Endothelial cell of umbilical vein (primary cell): ENCODE measurements at regions not wholly inside any gene's neighbourhood (a gene's known extent, or its start where the extent isn't known, plus 50 kb on each side); places are given as distances from the start of the nearest gene placed in this dataset.

Experiments
- CTCF ChIP-seq, 2 donors: IDR thresholded peaks; 1 replicate in 1 of 2; 2 replicates in 1 of 2; pipeline ENCODE4 v1.5.1; 2011; ENCODE audit warnings: low read length in 2 of 2, mild to moderate bottlenecking in 2 of 2, moderate library complexity in 2 of 2, control low read depth in 1 of 2, inconsistent platforms in 1 of 2, low read depth in 1 of 2; ENCODE audit not compliant: insufficient read depth in 1 of 2; ENCODE audit errors: extremely low read depth in 1 of 2
- EZH2 ChIP-seq: IDR thresholded peaks from 2 replicates; pipeline ENCODE4 v1.6.1; 2012; ENCODE audit warnings: borderline replicate concordance, low read depth, mild to moderate bottlenecking, moderate library complexity, low read length, inconsistent platforms; ENCODE audit not compliant: severe bottlenecking
- JUN ChIP-seq: IDR thresholded peaks from 2 replicates; pipeline ENCODE4 v1.6.1; 2011; ENCODE audit warnings: borderline replicate concordance, low read depth; ENCODE audit not compliant: insufficient read length, insufficient read depth
- MAX ChIP-seq: IDR thresholded peaks from 2 replicates; pipeline ENCODE4 v1.6.1; 2011; ENCODE audit not compliant: insufficient read depth, insufficient read length
- MYC ChIP-seq: IDR thresholded peaks from one replicate; pipeline ENCODE4 v1.6.1; 2011; ENCODE audit warnings: mild to moderate bottlenecking, low read depth, low read length
- POLR2A ChIP-seq: IDR thresholded peaks from 2 replicates; pipeline ENCODE4 v1.6.1; 2012; ENCODE audit warnings: low read depth, mild to moderate bottlenecking, control low read depth, low read length
- POLR2AphosphoS5 ChIP-seq: IDR thresholded peaks from 2 replicates; pipeline ENCODE4 v1.6.1; 2012; ENCODE audit warnings: low read depth, mild to moderate bottlenecking, control low read depth, low read length, moderate library complexity; ENCODE audit not compliant: insufficient read depth

GRCh38 chr3:56911363-56911762 is 109.6 kb upstream of the ARHGEF3 start:
- TF ChIP-seq POLR2AphosphoS5 (no peak), POLR2A (no peak), MAX (no peak), MYC (no peak), CTCF (IDR thresholded peaks at IDR 0.05; ENCODE audit: extremely low read depth in 1 of 2, insufficient read depth in 1 of 2, low read depth in 1 of 2, low read length in 2 of 2) (no peak), JUN (no peak), EZH2 (no peak)
